H1 (cell line): ENCODE measurements at regions not wholly inside any gene's neighbourhood (a gene's known extent, or its start where the extent isn't known, plus 50 kb on each side); places are given as distances from the start of the nearest gene placed in this dataset.

ENCODE experiments used
- ASH2L ChIP-seq: fragments of 200-600, 300-600 bp; sonication (generic); IDR thresholded peaks from one replicate; pipeline ENCODE4 v1.7.1; 2017; ENCODE audit warnings: low read length
- BRCA1 ChIP-seq: IDR thresholded peaks from 2 replicates; pipeline ENCODE4 v1.6.1; 2012; ENCODE audit warnings: low read depth, low read length, improper control_type of control experiment
- CBX8 ChIP-seq: fragments of 300-800, 300-1000 bp; sonication (generic); IDR thresholded peaks from 2 replicates; pipeline ENCODE4 v1.7.1; 2016; ENCODE audit warnings: low read depth, low read length, borderline replicate concordance
- MAFK ChIP-seq: IDR thresholded peaks from 2 replicates; pipeline ENCODE4 v1.6.1; 2012; ENCODE audit warnings: low read depth, mild to moderate bottlenecking, improper control_type of control experiment, low read length
- NANOG ChIP-seq: IDR thresholded peaks from 2 replicates; pipeline ENCODE4 v1.6.1; 2011; ENCODE audit warnings: low read length, low read depth, mild to moderate bottlenecking, inconsistent platforms; ENCODE audit not compliant: insufficient read depth, poor library complexity, severe bottlenecking
- POU5F1 ChIP-seq: IDR thresholded peaks from 2 replicates; pipeline ENCODE4 v1.6.1; 2011; ENCODE audit warnings: low read depth, mild to moderate bottlenecking, low read length, moderate library complexity
- RAD21 ChIP-seq, 2 experiments: IDR thresholded peaks in 1 of 2; conservative IDR thresholded peaks in 1 of 2; 2 replicates each; pipeline ENCODE4 v1.6.1; 2011; ENCODE audit warnings: low read depth in 2 of 2, low read length in 2 of 2, improper control_type of control experiment in 1 of 2, inconsistent platforms in 1 of 2, mild to moderate bottlenecking in 1 of 2, moderate library complexity in 1 of 2
- RFX5 ChIP-seq: IDR thresholded peaks from 2 replicates; pipeline ENCODE4 v1.6.1; 2011; ENCODE audit warnings: low read depth, low read length, improper control_type of control experiment, borderline replicate concordance

GRCh38 chr6:140966676-140967075, 1166.0 kb upstream of the GJE1 start (continued):
- TF ChIP-seq MAFK, result no peak
- no peak for TF ChIP-seq RAD21 (IDR thresholded peaks at IDR 0.05 in 1 of 2, conservative IDR thresholded peaks at IDR 0.05 in 1 of 2; ENCODE audit: low read depth in 2 of 2, low read length in 2 of 2)
- TF ChIP-seq CBX8, result no peak
- TF ChIP-seq BRCA1, result no peak
- TF ChIP-seq POU5F1, result no peak
- no peak for TF ChIP-seq RFX5
- no peak for TF ChIP-seq NANOG
- TF ChIP-seq ASH2L, result no peak
